Inflammatory macrophage treated with lipopolysaccharide for 4 hours (primary cell): ENCODE measurements at regions not wholly inside any gene's neighbourhood (a gene's known extent, or its start where the extent isn't known, plus 50 kb on each side); places are given as distances from the start of the nearest gene placed in this dataset.

Source experiments
- DNase-seq: peaks from one replicate; pipeline ENCODE4 v3.0.0-alpha.2; 2020

DNA sequence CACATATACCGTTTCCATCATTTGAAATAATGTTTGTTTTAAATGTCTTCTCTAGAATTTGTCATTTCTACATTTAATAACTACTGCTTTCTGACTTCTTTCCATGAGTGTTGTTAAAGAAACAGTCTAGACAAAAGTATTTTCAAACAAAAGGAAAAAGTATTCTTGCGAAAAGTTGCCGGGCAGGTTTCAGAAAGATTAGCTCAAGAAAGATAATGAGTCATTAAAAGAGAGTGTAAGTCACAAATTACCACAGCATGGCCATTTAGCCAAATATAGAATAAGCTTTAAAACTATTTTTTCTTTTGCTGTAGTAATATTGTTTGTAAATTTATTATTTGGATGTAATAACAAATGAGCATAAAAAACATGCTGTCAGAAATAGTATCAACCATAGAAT is 493.0 kb downstream of the TLL1 start:
- no peak for DNase-seq

DNA sequence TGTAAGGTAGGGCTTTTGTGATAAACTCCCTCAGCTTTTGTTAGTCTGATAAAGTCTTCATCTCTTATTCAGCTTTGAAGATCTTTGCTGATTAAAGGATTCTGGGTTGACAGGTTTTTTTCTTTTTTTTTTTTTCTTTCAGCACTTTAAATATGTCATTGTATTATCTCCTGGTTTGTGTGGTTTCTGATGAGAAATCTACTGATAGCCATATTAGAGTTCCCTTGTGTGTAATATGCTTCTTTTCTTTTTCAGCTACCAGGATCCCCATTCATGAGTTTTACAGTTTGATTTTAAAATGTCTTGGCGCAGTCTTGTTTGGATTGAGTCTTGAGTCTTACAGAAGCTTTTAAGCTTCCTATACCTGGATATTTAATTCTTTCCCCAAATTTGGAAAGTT is 504.5 kb downstream of the TLL1 start:
- no peak for DNase-seq

DNA sequence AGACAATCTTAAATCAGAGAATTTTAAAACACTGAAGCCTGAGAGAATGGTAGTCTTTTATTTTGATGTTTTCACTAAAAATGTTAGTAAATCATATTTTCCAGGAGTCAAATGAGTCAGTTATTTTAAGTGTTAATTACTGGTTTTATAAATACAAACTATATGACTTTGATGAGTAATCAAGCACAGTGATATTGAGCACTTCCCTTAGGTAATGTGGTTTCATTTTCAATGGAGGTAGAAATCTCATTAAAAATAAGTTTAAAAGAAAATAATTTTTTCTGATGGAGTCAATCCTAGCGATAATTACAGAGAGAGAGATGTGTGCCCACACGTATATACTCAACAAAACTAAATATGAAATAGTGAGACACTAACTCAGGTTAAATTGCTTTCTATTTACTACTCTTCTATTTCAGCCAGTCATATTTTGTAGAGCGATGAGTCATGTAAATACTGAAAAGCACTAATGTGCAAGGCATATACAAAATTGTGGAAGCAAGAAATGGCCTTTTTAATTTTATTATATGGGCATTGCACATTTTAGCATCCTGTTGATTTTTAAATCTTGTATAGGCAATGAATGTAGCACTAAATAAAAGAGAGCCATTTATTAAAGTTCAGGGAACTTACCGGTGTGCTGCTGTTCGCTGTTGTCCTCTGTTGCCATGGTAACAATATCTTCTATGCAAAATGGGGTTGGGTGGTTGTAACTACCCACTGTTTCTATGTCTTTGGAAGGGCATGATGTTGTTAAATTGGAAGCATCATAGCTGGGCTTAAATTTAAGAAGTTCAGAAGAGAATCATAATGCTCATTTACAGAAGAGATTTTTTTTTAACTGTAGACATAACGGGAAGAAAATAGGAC is 513.7 kb downstream of the TLL1 start:
- no peak for DNase-seq

DNA sequence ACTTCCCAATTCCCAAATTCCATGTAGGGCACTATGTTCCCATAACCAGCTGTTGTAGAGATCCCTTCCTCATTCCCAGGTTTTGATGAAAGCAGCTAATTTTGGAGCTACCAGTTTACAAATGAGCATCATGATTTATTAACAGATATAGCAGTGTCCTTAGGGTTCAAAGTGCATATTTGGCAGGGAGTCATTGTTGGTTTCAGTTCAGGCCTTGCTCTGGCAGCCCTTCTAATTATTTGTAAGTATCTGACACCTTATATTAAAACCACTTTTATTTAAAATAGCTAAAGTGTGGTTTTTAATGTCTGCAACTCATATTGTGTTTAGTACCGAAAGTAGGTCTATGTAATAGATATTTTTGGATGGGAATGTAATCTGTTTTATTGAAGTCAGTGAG is 518.5 kb downstream of the TLL1 start:
- no peak for DNase-seq

DNA sequence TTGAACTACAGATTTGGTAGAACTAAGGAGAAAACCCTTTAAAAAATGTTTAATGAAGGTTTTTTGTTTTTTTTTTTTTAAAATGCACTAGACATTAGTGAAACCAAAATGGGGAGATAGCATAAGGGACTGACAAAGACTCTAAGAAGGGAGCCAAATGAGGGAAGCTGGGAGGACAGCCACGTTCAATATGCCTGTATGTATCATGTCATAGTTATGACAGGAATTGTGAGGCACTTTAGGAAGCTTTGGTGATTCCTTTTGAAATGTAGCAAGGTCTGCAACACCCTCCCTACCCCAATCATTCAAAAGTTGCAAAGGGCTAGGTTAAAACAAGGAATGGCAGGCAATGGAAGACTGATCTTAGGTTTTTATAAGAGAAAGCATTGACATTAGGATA is 526.0 kb downstream of the TLL1 start:
- no peak for DNase-seq

DNA sequence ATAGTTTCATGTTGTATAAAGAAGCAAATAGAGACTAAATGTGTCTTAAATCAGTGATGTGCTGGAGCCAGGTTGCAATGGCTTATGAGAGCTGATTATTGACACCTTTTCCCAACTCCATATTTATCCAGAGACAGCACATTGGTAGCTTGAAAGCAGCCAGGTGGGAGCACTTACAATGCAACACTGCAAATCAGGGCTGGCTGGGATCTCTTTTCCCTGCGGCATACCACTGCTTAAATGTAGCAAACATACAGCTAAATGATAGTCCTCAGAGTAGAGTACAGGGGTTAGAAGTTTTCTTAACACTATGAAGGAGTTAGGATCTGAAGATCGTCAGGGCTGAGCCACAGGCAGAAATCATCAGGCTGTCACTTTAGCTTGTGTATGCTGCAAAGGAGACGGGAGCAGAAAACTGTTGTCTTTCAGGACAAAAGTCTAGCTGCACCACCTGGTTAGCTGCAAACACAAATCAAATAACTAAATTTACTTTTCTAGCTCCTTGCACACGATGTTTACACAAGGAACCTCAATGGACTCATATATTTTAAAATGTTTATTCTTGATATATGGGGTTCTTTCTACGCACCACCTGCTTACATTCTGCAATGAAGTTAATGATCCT is 527.3 kb downstream of the TLL1 start:
- DNase-seq, result no peak

DNA sequence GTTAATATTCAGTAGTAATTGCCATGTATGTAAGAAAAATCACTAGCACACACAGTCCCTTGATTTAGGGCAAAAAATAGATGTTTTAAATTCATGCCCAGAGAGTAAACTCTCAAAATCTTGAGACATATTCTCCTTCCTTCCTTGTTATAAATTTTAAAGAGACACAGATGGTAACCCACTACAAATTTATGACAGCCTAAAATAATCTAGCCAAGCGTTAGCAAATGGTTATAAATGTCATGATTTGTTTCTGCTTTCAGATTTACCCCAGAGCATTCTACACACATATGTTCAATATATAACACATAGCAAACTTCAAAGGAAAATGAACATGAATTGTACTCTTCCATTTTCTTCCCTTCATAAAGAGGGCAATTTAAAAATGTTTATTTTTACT is 540.3 kb downstream of the TLL1 start:
- DNase-seq, result no peak

DNA sequence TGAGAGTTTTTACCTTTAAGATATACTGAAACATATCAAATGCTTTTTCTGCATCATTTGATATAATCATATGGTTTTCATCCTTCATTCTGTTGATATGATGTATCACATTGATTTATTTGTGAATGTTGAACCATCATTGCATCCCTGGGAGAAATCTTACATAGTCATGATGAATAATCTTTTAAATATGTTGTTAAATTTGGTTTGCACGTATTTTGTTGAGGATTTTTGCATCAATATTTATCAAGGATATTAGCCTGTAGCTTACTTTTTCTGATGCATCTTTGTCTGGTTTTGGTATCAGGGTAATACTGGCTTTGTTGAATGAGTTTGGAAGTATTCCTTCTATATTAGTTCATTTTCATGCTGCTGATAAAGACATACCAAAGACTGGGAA is 541.4 kb downstream of the TLL1 start:
- DNase-seq, result no peak

DNA sequence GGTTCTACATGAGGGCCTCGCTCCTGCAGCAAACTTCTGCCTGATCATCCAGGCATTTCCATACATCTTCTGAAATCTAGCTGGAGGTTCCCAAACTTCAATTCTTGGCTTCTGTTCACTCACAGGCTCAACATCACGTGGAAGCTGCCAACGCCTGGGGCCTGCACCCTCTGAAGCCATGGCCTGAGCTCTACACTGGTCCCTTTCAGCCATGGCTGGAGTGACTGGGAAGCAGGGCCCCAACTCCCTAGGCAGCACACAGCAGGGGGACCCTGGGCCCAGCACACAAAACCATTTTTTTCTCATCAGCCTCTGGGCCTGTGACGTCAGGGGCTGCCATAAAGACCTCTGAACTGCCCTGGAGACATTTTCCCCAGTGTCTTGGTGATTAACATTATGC is 542.7 kb downstream of the TLL1 start:
- no peak for DNase-seq

DNA sequence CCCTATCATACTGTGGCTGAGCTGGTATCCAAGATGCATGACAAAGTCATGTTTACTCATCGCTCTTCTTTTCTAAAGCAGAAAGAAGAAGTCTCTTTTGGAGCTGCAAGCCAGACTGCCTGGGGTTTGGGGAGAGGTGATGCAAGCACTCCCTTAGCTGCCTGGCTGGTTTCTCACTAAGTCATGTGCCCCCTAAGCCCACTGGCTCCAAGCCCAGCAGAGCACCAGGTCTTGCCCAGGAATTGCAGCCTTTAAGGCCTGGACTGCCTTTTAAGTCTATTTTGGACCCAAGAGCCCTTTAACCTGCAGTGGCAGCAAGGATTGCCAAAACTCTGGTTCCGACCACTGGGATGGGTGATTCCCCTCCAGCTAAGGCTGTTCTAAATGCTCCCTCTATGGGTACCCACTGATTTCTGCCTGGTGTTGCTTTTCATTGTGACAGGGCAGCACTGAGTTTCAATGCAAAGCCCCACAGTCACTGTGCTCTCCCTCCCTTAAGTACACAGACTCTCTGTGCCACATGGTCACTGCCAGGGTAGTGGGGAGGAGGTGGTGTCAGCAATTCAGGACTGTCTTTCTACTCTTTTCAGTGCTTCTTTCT is 548.6 kb downstream of the TLL1 start:
- no peak for DNase-seq

DNA sequence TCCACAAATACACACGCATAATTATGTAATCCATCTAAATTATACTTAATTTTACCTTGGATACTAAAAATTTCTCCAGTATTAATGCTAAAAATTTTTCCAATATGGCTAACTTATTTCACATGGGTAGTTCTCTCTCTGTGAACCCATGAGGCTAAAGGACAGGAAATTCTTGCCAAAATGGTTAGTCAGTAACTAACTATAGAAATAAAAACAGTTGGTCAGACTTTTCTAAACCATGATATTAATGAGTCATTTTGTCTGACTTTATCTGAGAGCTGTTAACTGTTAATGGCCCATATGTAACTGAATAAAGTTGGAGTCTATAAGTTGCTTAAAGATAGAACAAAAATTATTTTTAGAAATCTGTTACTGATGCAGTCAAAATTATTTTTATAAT is 549.4 kb downstream of the TLL1 start:
- DNase-seq, result no peak

DNA sequence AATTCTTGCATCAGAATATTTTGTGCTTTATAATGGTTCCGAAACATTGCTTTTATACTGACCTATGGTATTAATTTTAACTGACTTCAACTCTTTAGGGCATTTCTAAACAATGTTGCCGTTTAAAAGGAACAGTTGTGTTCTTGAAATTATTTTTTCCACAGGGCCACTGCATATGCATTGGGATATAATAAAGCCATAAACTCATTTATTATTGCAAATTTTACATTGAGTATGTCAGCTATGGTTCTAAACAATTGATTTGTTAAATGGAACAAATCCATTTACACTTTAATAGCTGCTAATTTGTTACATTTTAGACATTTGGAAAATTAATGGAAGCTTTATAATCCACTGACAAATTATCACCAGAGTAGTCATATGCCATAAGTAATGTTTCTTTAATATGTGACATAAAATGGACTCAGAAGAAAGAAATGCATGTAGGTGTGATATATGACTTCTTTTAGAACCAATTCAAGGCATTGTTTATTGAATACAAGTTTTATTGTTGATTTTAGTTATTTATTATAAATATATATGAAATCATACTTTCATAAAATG is 553.3 kb downstream of the TLL1 start:
- no peak for DNase-seq

DNA sequence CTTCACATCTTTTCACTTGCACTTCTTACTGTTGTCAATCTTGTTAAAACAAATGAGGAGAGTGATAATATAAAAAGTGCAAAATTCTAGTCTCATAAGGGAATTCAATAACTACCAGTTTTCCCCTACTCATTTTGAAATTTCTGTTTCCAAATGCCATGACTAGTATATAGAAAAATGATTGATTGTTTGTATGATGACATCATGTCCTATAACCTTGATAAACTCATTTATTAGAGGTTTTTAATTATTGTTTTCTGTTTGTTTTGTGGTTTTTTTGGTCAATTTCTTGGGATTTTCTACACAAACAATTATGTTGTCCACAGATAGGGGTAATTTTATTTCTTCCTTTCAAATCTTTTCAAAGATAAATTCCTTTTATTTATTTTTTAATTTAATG is 559.1 kb downstream of the TLL1 start:
- DNase-seq, result no peak

DNA sequence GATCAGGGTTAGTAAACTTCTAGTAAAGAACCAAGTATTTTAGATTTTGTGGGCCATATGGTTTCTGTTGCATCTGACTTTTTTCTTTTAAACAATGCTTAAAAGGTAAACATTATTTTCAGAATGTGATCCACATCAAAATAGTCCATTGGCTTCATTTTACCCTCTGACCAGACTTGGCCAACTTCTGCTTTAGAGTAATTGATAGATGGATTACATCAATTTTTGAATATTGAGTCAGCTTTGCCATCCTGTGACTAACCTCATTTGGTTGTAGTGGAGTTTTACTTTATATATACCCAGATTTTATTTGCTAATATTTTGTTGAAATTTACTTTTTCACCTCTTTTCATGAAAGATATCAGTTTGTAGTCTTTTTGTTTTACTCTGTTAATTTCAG is 559.8 kb downstream of the TLL1 start:
- no peak for DNase-seq

DNA sequence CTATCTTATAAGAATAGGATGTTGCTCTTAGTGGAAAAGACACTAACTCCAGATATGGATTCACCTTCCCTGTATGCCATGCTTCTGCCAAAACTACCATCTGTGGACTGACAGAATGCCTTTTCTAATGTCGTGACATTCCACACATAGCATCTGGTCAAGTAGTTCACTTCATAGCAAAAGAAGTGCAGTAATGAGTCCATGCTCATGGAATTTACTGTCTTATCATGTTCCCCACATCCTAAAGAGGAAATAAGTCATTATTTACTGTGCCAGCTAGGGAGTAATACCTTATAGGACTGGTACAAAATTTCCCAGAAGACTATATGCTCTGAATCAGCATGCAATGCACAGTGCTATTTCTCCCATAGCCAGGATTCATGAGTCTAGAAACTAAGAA is 562.4 kb downstream of the TLL1 start:
- DNase-seq, result no peak

DNA sequence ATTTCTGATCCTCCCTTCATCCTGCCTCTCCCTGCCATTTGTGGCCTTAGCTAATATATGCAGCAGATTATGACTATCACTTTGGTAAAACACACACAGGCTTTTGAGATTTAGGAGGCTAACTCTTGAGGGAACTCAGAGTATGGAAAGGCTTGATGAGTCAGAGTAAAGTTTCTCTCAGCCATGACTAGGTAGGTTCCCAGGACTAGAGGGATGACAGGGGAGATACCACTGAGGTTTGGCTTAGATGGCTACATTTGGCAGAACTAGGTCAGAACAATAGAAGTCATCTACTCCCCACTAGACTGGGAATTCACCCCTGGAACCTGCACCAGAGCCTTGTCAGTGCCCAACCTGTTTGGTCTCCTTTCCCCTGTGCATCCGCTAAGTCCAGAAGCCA is 585.7 kb downstream of the TLL1 start:
- no peak for DNase-seq

DNA sequence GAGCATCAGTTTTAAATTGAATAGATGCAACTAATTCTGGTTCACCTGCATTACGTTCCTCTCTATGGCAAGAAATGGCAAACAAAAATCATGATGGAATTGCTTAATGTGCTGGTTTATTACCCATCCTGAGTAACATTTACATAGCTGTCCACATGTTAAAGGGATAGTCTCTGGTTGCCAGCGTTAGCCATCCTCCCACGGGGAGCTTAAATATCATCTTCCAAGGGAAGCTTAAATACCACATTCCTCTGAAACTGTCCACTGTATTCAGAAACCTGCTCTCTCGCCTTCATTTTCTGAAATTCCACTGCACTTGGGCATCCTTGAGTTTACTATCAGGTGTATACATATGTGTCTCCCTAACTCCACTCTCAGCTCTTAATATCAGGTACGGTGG is 586.6 kb downstream of the TLL1 start:
- DNase-seq, result no peak

DNA sequence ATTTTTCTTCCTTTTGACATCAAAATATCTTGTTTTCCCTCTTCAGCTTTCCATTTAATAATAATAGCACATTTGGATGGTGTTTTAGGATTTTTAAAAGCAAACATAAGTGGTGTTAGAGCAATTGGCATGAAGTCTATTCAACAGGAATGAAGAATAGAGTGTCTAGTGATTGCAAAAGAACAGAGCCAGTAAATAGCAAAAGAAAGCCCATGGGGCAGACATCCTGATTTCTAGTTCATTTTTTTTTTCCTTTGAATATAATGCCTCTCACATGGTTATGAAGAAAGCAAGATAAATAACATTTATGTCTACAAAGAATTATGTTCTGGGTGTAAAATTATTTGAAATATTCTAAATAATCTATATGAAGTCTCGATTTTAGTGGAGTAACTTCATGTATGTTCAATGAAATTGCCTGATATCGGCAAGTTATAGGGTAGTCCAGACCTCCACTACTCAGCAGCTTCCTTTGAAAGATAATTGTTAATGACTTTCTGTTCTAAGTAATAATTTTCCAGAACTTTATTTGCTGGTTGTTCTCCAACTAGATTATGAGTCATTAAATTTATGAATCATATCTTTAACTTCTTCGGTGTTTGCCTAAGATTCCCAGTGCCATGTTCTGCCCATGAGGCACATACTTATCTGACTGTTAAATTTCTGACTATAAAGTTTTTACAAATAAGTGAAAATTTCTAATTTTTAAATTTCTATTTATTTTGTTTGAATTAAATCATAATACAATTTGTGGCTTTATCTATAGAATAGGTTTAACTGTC is 587.9 kb downstream of the TLL1 start:
- no peak for DNase-seq

DNA sequence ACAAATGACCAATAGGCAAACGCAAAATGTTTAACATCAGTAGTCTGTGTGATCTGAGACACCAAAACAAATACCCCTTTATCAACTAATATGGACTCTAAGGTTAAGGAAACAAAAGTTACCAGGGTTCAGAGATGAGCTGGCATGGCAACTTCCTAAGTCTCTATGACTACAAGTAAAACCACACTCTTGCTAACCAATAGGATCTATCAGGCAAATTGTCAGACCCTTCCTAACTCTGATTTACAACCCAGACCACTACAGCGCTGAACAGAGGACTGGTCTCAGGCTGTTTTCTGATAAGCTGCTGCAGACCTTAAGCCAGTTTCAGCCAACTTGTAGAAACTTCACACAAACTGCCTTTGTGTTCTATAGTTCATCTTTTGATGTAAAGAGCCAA is 608.0 kb downstream of the TLL1 start:
- no peak for DNase-seq

DNA sequence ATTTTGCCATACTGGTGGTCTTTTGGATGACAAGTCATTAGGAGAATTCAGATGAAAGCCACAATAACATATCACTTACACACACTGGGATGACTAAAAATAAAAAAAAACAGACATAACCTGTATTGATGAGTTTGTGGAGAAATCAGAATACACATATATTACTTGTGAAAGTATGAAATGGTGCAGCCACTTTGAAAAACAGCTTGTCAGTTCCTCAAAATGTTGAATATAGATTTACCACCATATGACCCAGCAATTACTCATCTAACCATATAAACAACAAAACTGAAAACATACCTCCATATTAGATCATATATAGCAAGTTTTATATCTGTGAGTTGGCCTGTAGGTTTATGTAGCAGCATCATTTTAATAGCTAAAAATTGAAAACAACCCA is 608.7 kb downstream of the TLL1 start:
- DNase-seq, result no peak

DNA sequence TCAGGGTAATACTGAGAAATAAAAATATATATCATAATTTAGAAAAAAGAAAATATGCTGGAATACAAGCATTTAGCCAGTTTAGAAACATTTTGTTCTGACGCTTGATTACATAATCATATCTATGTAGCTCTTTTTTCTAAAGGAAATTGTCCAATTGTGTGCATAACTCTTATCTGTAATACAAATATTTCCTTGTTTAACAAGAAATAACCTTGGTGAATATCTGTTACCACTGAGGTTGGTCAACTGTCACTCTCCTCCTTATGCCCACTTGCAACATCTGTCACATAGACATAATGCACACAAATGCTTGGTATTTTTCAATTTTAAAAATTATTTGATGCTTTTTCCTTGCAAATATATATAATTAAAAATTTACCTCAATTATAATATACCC is 609.7 kb downstream of the TLL1 start:
- DNase-seq, result no peak

DNA sequence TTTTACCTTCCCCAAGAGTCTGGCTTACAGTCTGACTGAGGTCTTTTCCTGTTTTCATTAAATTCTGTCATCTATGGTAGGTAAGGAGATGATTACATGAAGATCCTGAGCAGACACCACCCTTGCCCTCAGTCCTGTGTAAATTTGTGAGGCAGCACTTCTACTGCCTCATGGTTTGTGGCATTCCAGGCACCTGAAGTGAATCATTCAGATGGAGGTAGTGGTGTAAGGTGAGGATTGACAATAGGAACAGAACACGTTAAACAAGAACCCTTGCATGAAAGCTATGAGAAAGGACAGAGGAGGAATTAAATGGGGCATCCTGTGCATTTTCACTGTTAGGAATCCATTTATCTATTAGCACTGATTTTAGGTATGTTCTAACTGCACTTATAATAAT is 618.6 kb downstream of the TLL1 start:
- no peak for DNase-seq

DNA sequence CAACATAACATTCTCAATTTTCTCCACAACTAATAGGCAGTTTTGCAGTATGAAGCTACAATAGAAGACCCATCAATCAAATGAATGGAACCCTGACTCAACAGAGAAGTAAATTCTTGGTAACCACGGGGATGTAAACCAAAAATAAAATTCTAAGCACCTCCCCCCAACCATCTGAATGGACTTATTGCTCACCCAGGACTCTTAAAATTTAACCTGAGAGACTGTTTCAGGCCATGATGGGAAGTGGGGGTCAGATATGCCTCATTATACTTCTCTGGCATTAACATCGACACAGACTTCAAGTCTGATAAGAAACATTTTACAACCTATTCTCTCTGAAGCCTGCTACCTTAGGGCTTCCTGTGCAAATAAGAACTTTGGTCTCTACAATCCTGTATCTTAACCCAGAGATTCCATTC is 620.9 kb downstream of the TLL1 start:
- DNase-seq, result no peak
